WTC11 (cell line): ENCODE measurements at regions not wholly inside any gene's neighbourhood (a gene's known extent, or its start where the extent isn't known, plus 50 kb on each side); places are given as distances from the start of the nearest gene placed in this dataset.

ENCODE experiments used
- FOXK1 ChIP-seq: sonication (generic); formaldehyde crosslinking; IDR thresholded peaks from 2 replicates; pipeline ENCODE4 v1.8.0; 2022; ENCODE audit warnings: mild to moderate bottlenecking, moderate library complexity, missing genetic modification reagents
- NR3C1 ChIP-seq: sonication (generic); formaldehyde crosslinking; conservative IDR thresholded peaks from 2 replicates; pipeline ENCODE4 v1.8.1; 2023; ENCODE audit warnings: low read depth, mild to moderate bottlenecking, missing genetic modification reagents
- TEAD4 ChIP-seq: sonication (generic); formaldehyde crosslinking; IDR thresholded peaks from 2 replicates; pipeline ENCODE4 v1.8.0; 2022; ENCODE audit warnings: mild to moderate bottlenecking, missing genetic modification reagents
- TF ChIP-seq, protein P1 (sequence below): fragments of 200-600 bp; IDR thresholded peaks from 2 replicates; pipeline ENCODE4 v1.8.0; 2022; ENCODE audit warnings: antibody characterized with exemption
- TF ChIP-seq, protein P2 (sequence below): sonication (generic); formaldehyde crosslinking; IDR thresholded peaks from 2 replicates; pipeline ENCODE4 v1.8.1; 2023; ENCODE audit warnings: mild to moderate bottlenecking, missing genetic modification reagents, moderate library complexity
- TF ChIP-seq, protein P3 (sequence below): sonication (generic); formaldehyde crosslinking; IDR thresholded peaks from 2 replicates; pipeline ENCODE4 v1.8.1; 2023; ENCODE audit warnings: mild to moderate bottlenecking, missing genetic modification reagents, borderline replicate concordance
- TF ChIP-seq, protein P4 (sequence below): sonication (generic); formaldehyde crosslinking; IDR thresholded peaks from 2 replicates; pipeline ENCODE4 v1.8.1; 2022; ENCODE audit warnings: mild to moderate bottlenecking, moderate library complexity, missing genetic modification reagents
- TF ChIP-seq, protein P5 (sequence below): sonication (generic); formaldehyde crosslinking; IDR thresholded peaks from 2 replicates; pipeline ENCODE4 v1.8.0; 2022; ENCODE audit warnings: mild to moderate bottlenecking, missing genetic modification reagents

DNA sequence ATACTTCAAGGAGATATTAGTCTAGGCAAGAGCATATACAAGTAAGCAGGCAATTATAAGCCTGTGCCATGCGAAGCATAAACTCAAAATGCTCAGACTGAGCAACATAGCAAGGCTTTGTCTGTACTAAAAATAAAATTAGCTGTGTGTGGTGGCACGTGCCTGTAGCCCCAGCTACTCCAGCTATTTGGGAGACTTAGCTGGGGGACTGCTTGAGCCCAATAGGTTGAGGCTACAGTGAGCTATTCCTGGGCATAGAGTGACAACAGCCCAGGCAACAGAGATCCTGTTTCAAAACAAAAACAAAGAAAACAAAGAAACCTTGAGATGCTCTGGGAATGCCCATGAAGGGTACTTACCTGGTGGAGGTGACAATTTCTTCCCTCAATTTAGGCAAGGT, 130.5 kb upstream of the ZNF608 start:
- no peak for TF ChIP-seq FOXK1 (CRISPR knock-in tag)
- TF ChIP-seq, protein P1, sequence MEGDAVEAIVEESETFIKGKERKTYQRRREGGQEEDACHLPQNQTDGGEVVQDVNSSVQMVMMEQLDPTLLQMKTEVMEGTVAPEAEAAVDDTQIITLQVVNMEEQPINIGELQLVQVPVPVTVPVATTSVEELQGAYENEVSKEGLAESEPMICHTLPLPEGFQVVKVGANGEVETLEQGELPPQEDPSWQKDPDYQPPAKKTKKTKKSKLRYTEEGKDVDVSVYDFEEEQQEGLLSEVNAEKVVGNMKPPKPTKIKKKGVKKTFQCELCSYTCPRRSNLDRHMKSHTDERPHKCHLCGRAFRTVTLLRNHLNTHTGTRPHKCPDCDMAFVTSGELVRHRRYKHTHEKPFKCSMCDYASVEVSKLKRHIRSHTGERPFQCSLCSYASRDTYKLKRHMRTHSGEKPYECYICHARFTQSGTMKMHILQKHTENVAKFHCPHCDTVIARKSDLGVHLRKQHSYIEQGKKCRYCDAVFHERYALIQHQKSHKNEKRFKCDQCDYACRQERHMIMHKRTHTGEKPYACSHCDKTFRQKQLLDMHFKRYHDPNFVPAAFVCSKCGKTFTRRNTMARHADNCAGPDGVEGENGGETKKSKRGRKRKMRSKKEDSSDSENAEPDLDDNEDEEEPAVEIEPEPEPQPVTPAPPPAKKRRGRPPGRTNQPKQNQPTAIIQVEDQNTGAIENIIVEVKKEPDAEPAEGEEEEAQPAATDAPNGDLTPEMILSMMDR = no peak
- TF ChIP-seq, protein P2, sequence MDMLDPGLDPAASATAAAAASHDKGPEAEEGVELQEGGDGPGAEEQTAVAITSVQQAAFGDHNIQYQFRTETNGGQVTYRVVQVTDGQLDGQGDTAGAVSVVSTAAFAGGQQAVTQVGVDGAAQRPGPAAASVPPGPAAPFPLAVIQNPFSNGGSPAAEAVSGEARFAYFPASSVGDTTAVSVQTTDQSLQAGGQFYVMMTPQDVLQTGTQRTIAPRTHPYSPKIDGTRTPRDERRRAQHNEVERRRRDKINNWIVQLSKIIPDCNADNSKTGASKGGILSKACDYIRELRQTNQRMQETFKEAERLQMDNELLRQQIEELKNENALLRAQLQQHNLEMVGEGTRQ (CRISPR knock-in tag) = no peak
- TF ChIP-seq, protein P3, sequence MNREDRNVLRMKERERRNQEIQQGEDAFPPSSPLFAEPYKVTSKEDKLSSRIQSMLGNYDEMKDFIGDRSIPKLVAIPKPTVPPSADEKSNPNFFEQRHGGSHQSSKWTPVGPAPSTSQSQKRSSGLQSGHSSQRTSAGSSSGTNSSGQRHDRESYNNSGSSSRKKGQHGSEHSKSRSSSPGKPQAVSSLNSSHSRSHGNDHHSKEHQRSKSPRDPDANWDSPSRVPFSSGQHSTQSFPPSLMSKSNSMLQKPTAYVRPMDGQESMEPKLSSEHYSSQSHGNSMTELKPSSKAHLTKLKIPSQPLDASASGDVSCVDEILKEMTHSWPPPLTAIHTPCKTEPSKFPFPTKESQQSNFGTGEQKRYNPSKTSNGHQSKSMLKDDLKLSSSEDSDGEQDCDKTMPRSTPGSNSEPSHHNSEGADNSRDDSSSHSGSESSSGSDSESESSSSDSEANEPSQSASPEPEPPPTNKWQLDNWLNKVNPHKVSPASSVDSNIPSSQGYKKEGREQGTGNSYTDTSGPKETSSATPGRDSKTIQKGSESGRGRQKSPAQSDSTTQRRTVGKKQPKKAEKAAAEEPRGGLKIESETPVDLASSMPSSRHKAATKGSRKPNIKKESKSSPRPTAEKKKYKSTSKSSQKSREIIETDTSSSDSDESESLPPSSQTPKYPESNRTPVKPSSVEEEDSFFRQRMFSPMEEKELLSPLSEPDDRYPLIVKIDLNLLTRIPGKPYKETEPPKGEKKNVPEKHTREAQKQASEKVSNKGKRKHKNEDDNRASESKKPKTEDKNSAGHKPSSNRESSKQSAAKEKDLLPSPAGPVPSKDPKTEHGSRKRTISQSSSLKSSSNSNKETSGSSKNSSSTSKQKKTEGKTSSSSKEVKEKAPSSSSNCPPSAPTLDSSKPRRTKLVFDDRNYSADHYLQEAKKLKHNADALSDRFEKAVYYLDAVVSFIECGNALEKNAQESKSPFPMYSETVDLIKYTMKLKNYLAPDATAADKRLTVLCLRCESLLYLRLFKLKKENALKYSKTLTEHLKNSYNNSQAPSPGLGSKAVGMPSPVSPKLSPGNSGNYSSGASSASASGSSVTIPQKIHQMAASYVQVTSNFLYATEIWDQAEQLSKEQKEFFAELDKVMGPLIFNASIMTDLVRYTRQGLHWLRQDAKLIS = no peak
- TF ChIP-seq TEAD4 (CRISPR knock-in tag) = no peak
- TF ChIP-seq, protein P4, sequence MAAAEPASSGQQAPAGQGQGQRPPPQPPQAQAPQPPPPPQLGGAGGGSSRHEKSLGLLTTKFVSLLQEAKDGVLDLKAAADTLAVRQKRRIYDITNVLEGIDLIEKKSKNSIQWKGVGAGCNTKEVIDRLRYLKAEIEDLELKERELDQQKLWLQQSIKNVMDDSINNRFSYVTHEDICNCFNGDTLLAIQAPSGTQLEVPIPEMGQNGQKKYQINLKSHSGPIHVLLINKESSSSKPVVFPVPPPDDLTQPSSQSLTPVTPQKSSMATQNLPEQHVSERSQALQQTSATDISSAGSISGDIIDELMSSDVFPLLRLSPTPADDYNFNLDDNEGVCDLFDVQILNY (CRISPR knock-in tag) = no peak
- TF ChIP-seq NR3C1 (CRISPR knock-in tag) = no peak
- TF ChIP-seq, protein P5, sequence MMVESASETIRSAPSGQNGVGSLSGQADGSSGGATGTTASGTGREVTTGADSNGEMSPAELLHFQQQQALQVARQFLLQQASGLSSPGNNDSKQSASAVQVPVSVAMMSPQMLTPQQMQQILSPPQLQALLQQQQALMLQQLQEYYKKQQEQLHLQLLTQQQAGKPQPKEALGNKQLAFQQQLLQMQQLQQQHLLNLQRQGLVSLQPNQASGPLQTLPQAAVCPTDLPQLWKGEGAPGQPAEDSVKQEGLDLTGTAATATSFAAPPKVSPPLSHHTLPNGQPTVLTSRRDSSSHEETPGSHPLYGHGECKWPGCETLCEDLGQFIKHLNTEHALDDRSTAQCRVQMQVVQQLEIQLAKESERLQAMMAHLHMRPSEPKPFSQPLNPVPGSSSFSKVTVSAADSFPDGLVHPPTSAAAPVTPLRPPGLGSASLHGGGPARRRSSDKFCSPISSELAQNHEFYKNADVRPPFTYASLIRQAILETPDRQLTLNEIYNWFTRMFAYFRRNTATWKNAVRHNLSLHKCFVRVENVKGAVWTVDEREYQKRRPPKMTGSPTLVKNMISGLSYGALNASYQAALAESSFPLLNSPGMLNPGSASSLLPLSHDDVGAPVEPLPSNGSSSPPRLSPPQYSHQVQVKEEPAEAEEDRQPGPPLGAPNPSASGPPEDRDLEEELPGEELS (CRISPR knock-in tag) = no peak
